SK-N-SH (cell line): ENCODE measurements at regions not wholly inside any gene's neighbourhood (a gene's known extent, or its start where the extent isn't known, plus 50 kb on each side); places are given as distances from the start of the nearest gene placed in this dataset.

Experiments used
- CTCF ChIA-PET: fragments of 300-600, 350-600 bp; formaldehyde crosslinking; extraction: SDS; loops from one replicate; lab custom pipeline; 2021; lab: Yijun Ruan, JAX
- POLR2A ChIA-PET: fragments of 350-600 bp; sonication (Branson Sonifier 250); formaldehyde crosslinking; extraction: SDS; loops from one replicate; lab custom pipeline; 2020; ENCODE audit warnings: antibody characterized with exemption, inconsistent platforms; lab: Yijun Ruan, JAX
- DNase-seq: peaks from one replicate; pipeline ENCODE4 v3.0.0; 2012
- H2AFZ ChIP-seq: fragments of 200-600 bp; sonication (generic); 2 replicates; pipeline ENCODE4 v1.8.1; 2016; ENCODE audit warnings: antibody characterized with exemption, mild to moderate bottlenecking, low read depth
- H3F3A ChIP-seq: fragments of 200-600 bp; sonication (generic); replicated peaks from 2 replicates; pipeline ENCODE3; 2016; ENCODE audit warnings: antibody characterized with exemption, mild to moderate bottlenecking; ENCODE audit not compliant: insufficient read depth
- H3K27ac ChIP-seq, 2 experiments: fragments of 200-500 bp in 1 of 2; fragments of 200-600 bp in 1 of 2; sonication (Bioruptor generic) in 1 of 2; sonication (generic), shearing (Covaris generic) in 1 of 2; 2 replicates each; pipeline versions ENCODE4 v1.5.1 to v1.6.1; 2014 to 2016; ENCODE audit warnings: low read depth in 2 of 2, inconsistent platforms in 1 of 2, low read length in 1 of 2, mild to moderate bottlenecking in 1 of 2, mixed read lengths in 1 of 2
- H3K27me3 ChIP-seq: fragments of 200-600 bp; sonication (generic), shearing (Covaris generic); 2 replicates; pipeline ENCODE4 v1.6.1; 2016; ENCODE audit warnings: mixed run types; ENCODE audit not compliant: insufficient read depth
- H3K36me3 ChIP-seq, 2 experiments: fragments of 200-500 bp in 1 of 2; fragments of 200-600 bp in 1 of 2; sonication (Bioruptor generic) in 1 of 2; sonication (generic) in 1 of 2; replicated peaks in 1 of 2; 2 replicates each; pipeline versions ENCODE3 to v1.5.1; 2014 to 2016; ENCODE audit warnings: low read length in 1 of 2, mild to moderate bottlenecking in 1 of 2; ENCODE audit not compliant: insufficient read depth in 2 of 2, control insufficient read depth in 1 of 2
- H3K4me1 ChIP-seq, 2 experiments: fragments of 200-500 bp in 1 of 2; fragments of 200-600 bp in 1 of 2; sonication (Bioruptor generic) in 1 of 2; sonication (generic), shearing (Covaris generic) in 1 of 2; 2 replicates each; pipeline versions ENCODE4 v1.5.1 to v1.6.1; 2014 to 2016; ENCODE audit warnings: low read depth in 1 of 2, low read length in 1 of 2, mixed run types in 1 of 2; ENCODE audit not compliant: insufficient read depth in 2 of 2, control insufficient read depth in 1 of 2
- H3K4me2 ChIP-seq: fragments of 200-600 bp; sonication (generic), shearing (Covaris generic); 2 replicates; pipeline ENCODE4 v1.6.1; 2017; ENCODE audit warnings: mixed run types
- H3K4me3 ChIP-seq, 2 experiments: fragments of 200-500 bp in 1 of 2; fragments of 200-600 bp in 1 of 2; sonication (Bioruptor generic) in 1 of 2; sonication (generic), shearing (Covaris generic) in 1 of 2; 2 replicates each; pipeline versions ENCODE4 v1.5.1 to v1.8.1; 2014 to 2016; ENCODE audit warnings: low read depth in 2 of 2, inconsistent platforms in 1 of 2, low read length in 1 of 2, mild to moderate bottlenecking in 1 of 2, mixed read lengths in 1 of 2, moderate library complexity in 1 of 2
- H3K79me2 ChIP-seq: fragments of 200-600 bp; sonication (generic); 2 replicates; pipeline ENCODE4 v1.8.1; 2017; ENCODE audit warnings: mild to moderate bottlenecking; ENCODE audit not compliant: insufficient read depth
- H3K9ac ChIP-seq: fragments of 200-600 bp; sonication (generic); 2 replicates; pipeline ENCODE4 v1.6.1; 2017; ENCODE audit warnings: mixed run types
- H3K9me2 ChIP-seq: fragments of 200-600 bp; sonication (generic); 2 replicates; pipeline ENCODE4 v1.6.1; 2017; ENCODE audit warnings: mixed run types
- H3K9me3 ChIP-seq: fragments of 200-600 bp; sonication (generic); 2 replicates; pipeline ENCODE4 v1.6.1; 2017; ENCODE audit warnings: mixed run types, mild to moderate bottlenecking, moderate library complexity
- H4K20me1 ChIP-seq: fragments of 200-600 bp; sonication (generic); 2 replicates; pipeline ENCODE4 v1.6.1; 2017; ENCODE audit warnings: mild to moderate bottlenecking, mixed run types; ENCODE audit not compliant: insufficient read depth
- CHD2 ChIP-seq: fragments of 150-350 bp; IDR thresholded peaks from 2 replicates; pipeline ENCODE4 v1.6.1; 2018; ENCODE audit warnings: low read length; ENCODE audit not compliant: partially characterized antibody
- EP300 ChIP-seq, 2 experiments: IDR thresholded peaks; 2 replicates each; pipeline versions ENCODE4 v1.4.0 to v1.6.1; 2012; ENCODE audit warnings: borderline replicate concordance in 1 of 2, low read depth in 1 of 2, low read length in 1 of 2
- FOXJ3 ChIP-seq: sonication (generic); formaldehyde crosslinking; IDR thresholded peaks from 2 replicates; pipeline ENCODE4 v1.5.1; 2020; ENCODE audit warnings: mild to moderate bottlenecking, missing genetic modification reagents
- MXI1 ChIP-seq: IDR thresholded peaks from 2 replicates; pipeline ENCODE4 v1.6.1; 2012; ENCODE audit warnings: mild to moderate bottlenecking, low read depth, low read length, improper control_type of control experiment
- SMC3 ChIP-seq: IDR thresholded peaks from 2 replicates; pipeline ENCODE4 v1.6.1; 2012; ENCODE audit warnings: low read depth, low read length, improper control_type of control experiment
- TAF1 ChIP-seq: IDR thresholded peaks from 2 replicates; pipeline ENCODE4 v1.6.1; 2012; ENCODE audit warnings: low read depth, mild to moderate bottlenecking, low read length, moderate library complexity, borderline replicate concordance
- WGBS: methylation state at CpG from one replicate; pipeline ENCODE4 v1.1.6; 2017; ENCODE audit warnings: low lambda C conversion rate; 5-methylcytosine and 5-hydroxymethylcytosine counted together
- TF ChIP-seq, protein P1 (sequence below): fragments of 150-350 bp; IDR thresholded peaks from 2 replicates; pipeline ENCODE4 v1.6.1; 2017; ENCODE audit warnings: antibody characterized with exemption, low read length, low read depth, borderline replicate concordance
- TF ChIP-seq, protein P2 (sequence below): fragments of 200-600 bp; sonication (generic); IDR thresholded peaks from 2 replicates; pipeline ENCODE4 v1.6.1; 2017; ENCODE audit warnings: antibody characterized with exemption, mild to moderate bottlenecking, moderate library complexity
- TF ChIP-seq, protein P3 (sequence below): IDR thresholded peaks from 2 replicates; pipeline ENCODE4 v1.4.0; 2012; ENCODE audit warnings: low read depth

DNA sequence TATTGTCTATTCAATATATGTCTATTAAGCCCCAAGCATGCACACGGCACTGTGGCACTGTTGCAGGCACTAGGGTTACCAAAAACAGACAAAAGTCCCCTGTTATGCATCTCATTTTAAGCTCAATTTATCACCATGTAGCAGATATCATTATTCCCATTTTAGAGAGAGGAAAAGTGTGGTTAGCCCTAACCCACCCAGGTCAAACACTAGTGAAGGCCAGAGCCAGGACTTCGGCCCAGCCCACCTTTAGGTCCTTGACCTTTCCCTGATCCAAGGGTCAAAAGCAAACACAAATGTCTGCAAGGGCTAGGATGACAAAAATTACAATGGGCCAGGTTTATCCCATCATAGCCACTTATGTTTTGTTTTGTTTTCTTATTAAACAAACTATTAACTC lies 130.3 kb upstream of the NUDT7 start:
- no peaks in the 10 kb centered on the region for H3K27me3 ChIP-seq
- no peaks in the 10 kb centered on the region for H3F3A ChIP-seq
- H3K36me3 ChIP-seq: no peaks in the 10 kb centered on the region
- no peak for DNase-seq
- no peak overlapping the region for H3K27ac ChIP-seq
- H3K9me2 ChIP-seq: no peaks in the 10 kb centered on the region
- WGBS: 37% methylated on average over 2 of the region's 2 CpGs
- H3K9ac ChIP-seq: no peak overlapping the region
- H4K20me1 ChIP-seq: no peaks in the 10 kb centered on the region
- H3K4me1 ChIP-seq: no peaks in the 10 kb centered on the region
- no peaks in the 10 kb centered on the region for H3K9me3 ChIP-seq
- H3K4me2 ChIP-seq: no peak overlapping the region
- no peak for TF ChIP-seq SMC3
- no peaks in the 10 kb centered on the region for H3K79me2 ChIP-seq
- H2AFZ ChIP-seq: no peak overlapping the region
- ChIA-PET POLR2A (no interaction called here), CTCF (interaction anchor here (1.1 to 17.2 kb wide), 5 partner anchors 7 to 358 kb away, joined by 3 to 317 read pairs (median 3); no protein-coding TSS in a partner anchor)
- no peak overlapping the region for H3K4me3 ChIP-seq

DNA sequence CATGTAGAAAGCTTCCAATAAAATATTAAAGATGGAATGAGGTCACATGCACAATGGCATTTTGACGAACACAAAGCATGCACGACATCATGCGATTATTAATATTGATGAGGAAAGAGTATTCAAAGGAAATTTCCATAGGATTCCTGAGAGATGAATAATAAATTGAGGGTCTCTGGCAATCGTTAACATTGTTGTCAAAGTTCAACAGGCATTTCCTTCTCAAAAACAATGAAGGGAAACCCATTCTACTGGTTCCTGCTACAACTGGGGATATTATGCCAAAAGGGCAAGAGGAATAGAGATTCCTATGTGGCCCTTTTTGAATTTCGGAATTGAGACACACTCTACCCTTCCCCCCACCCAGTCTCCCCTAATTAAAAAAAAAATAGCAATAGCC lies 128.3 kb upstream of the NUDT7 start:
- Histone ChIP-seq H3K27ac (no peak overlapping the region), H3K9me2 (no peaks in the 10 kb centered on the region), H3F3A (no peaks in the 10 kb centered on the region), H3K4me1 (no peaks in the 10 kb centered on the region), H3K4me2 (no peak overlapping the region), H3K79me2 (no peaks in the 10 kb centered on the region), H2AFZ (no peak overlapping the region), H4K20me1 (no peaks in the 10 kb centered on the region), H3K27me3 (no peaks in the 10 kb centered on the region)
- DNase-seq: no peak
- CTCF ChIA-PET: interaction anchor here (0.7 to 17.2 kb wide), 6 partner anchors 9 to 976 kb away, joined by 3 to 317 read pairs (median 4); no protein-coding TSS in a partner anchor
- TF ChIP-seq CHD2 (no peak), MXI1 (no peak), EP300 (IDR thresholded peaks at IDR 0.05; ENCODE audit: borderline replicate concordance in 1 of 2, low read depth in 1 of 2, low read length in 1 of 2) (no peak), TAF1 (no peak), FOXJ3 (no peak)
- TF ChIP-seq, protein P1, sequence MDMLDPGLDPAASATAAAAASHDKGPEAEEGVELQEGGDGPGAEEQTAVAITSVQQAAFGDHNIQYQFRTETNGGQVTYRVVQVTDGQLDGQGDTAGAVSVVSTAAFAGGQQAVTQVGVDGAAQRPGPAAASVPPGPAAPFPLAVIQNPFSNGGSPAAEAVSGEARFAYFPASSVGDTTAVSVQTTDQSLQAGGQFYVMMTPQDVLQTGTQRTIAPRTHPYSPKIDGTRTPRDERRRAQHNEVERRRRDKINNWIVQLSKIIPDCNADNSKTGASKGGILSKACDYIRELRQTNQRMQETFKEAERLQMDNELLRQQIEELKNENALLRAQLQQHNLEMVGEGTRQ: no peak
- TF ChIP-seq, protein P2, sequence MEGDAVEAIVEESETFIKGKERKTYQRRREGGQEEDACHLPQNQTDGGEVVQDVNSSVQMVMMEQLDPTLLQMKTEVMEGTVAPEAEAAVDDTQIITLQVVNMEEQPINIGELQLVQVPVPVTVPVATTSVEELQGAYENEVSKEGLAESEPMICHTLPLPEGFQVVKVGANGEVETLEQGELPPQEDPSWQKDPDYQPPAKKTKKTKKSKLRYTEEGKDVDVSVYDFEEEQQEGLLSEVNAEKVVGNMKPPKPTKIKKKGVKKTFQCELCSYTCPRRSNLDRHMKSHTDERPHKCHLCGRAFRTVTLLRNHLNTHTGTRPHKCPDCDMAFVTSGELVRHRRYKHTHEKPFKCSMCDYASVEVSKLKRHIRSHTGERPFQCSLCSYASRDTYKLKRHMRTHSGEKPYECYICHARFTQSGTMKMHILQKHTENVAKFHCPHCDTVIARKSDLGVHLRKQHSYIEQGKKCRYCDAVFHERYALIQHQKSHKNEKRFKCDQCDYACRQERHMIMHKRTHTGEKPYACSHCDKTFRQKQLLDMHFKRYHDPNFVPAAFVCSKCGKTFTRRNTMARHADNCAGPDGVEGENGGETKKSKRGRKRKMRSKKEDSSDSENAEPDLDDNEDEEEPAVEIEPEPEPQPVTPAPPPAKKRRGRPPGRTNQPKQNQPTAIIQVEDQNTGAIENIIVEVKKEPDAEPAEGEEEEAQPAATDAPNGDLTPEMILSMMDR: no peak
- TF ChIP-seq, protein P3, sequence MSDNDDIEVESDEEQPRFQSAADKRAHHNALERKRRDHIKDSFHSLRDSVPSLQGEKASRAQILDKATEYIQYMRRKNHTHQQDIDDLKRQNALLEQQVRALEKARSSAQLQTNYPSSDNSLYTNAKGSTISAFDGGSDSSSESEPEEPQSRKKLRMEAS: no peak
- TF ChIP-seq, all 33 proteins: peak for 0
- no peak overlapping the region for H3K4me3 ChIP-seq
- 55% methylated on average over 5 of the region's 5 CpGs for WGBS
- H3K9me3 ChIP-seq: no peaks in the 10 kb centered on the region
- H3K9ac ChIP-seq: no peak overlapping the region
- POLR2A ChIA-PET: no interaction called here
- H3K36me3 ChIP-seq: no peaks in the 10 kb centered on the region
